ENCODE measurements at regions not wholly inside any gene's neighbourhood (a gene's known extent, or its start where the extent isn't known, plus 50 kb on each side); places are given as distances from the start of the nearest gene placed in this dataset.
"Not testable (repeated sequence)": the region's sequence is repeated elsewhere in the genome, so short reads cannot be mapped to it uniquely, and the experiment has no call there.

DNA sequence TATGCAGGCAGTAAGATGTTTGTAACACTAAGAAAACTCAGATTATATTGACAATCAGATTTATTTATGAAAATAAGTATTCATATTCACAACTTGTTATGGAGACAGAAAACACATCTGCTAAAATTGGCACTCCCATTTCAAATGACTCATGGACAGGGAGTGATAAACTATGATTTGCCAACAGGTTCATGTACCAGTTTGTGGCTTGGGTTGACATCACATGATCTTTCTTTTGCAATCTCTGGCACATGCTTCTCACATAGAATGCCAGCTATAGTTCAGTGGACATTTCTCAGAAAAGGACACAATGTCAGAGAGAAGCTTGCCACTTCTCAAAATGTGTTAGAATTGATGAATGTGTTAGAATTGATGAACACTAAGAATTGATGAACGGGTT, 663.2 kb upstream of the ANKRD30A start:
- CTCF ChIA-PET, result no interaction called here

GRCh38 chr10:36458437-36458836, 667.0 kb upstream of the ANKRD30A start:
- H3K4me3 Mint-ChIP-seq; H3K4me1 Mint-ChIP-seq; POLR2A ChIA-PET; H3K27ac Mint-ChIP-seq; H3K36me3 Mint-ChIP-seq (ENCODE audit: low read depth); CTCF ChIA-PET; DNase-seq; H3K27me3 Mint-ChIP-seq: not testable (repeated sequence)
- H3K9me3 Mint-ChIP-seq, result peaks cover 26% of the 10 kb centered on the region

More for the DNA sequence above, 663.2 kb upstream of the ANKRD30A start:
- no peaks in the 10 kb centered on the region for H3K4me1 Mint-ChIP-seq
- DNase-seq, result no peak
- peaks cover 22% of the 10 kb centered on the region for H3K9me3 Mint-ChIP-seq
- no peaks in the 10 kb centered on the region for H3K27me3 Mint-ChIP-seq
- H3K4me3 Mint-ChIP-seq, result no peak overlapping the region
- H3K27ac Mint-ChIP-seq, result no peak overlapping the region
- no peaks in the 10 kb centered on the region for H3K36me3 Mint-ChIP-seq (ENCODE audit: low read depth)
- POLR2A ChIA-PET, result no interaction called here

DNA sequence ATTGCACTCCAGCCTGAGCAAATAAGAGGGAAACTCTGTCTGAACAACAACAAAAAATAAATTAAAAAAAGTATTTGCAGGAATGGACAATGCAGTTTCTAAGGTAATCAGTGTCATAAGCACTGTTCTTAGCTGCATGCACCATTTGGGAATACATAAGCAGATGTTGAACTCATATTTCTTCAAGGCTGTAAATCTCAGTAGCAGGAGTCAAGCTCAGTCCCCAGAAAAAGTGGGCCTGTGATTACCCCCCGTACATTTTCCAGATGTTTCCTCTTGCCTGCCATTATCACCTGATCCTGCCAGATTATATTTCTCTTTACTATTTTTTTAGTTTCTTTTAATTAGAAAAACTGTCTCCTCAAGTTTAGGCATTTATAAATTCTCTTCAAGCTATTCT, 667.6 kb upstream of the ANKRD30A start:
- Mint-ChIP-seq H3K4me3 (no peak overlapping the region), H3K4me1 (no peaks in the 10 kb centered on the region), H3K9me3 (peaks cover 26% of the 10 kb centered on the region), H3K27ac (no peak overlapping the region), H3K27me3 (no peaks in the 10 kb centered on the region), H3K36me3 (ENCODE audit: low read depth) (no peaks in the 10 kb centered on the region)
- ChIA-PET POLR2A (no interaction called here), CTCF (no interaction called here)
- DNase-seq, result no peak

DNA sequence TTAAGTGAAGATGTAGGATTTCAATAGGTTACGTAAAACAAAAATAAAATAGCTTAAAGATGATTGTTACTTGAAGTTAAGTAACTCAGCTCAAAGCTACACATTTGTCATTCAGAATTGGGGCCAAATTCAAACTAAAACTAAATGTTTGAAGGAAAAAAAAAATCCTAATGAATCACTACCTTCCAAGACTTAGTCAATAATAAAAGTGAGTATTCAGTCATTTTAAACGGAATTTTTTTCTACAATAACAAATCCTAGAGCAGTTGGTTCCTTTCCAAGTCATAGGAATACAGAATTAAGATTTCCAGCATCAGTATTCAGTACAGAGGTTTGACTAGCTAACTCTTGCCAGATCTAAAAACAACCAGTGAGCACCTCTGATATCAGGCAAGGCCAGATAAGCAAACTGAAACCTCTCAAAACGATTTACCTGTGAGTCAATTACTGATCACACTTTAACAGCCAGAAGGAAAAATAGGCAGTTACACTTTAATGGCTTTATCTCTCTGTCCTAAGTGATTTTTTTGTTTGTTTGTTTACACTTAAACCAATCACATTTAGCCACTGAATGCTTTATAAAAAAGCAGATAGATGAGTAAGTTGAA, 669.8 kb upstream of the ANKRD30A start:
- POLR2A ChIA-PET, result no interaction called here
- H3K4me1 Mint-ChIP-seq, result no peaks in the 10 kb centered on the region
- peaks cover 26% of the 10 kb centered on the region for H3K9me3 Mint-ChIP-seq
- no peak overlapping the region for H3K4me3 Mint-ChIP-seq
- CTCF ChIA-PET, result no interaction called here
- DNase-seq, result no peak
- no peaks in the 10 kb centered on the region for H3K36me3 Mint-ChIP-seq (ENCODE audit: low read depth)
- no peak overlapping the region for H3K27ac Mint-ChIP-seq
- H3K27me3 Mint-ChIP-seq, result no peaks in the 10 kb centered on the region

DNA sequence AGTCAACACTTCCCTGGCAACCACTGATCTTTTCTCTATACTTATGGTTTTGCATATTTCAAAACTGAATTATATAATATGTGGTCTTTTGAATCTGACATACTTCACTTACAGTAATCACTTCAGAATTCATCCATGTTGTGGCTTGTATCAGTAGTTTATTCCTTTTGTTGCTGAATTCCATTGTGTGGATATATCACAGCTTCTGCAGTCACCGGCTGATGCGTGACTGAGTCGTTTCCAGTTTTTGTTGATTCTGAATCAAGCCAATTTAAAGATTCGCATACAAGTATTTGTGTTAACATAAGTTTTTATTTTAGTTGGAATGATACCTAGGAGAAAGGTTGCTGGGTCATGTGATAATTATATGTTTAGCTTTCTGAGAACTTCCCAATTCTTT, 672.5 kb upstream of the ANKRD30A start:
- peaks cover 26% of the 10 kb centered on the region for H3K9me3 Mint-ChIP-seq
- no peaks in the 10 kb centered on the region for H3K4me1 Mint-ChIP-seq
- CTCF ChIA-PET, result no interaction called here
- POLR2A ChIA-PET, result no interaction called here
- no peaks in the 10 kb centered on the region for H3K36me3 Mint-ChIP-seq (ENCODE audit: low read depth)
- H3K27me3 Mint-ChIP-seq, result no peaks in the 10 kb centered on the region
- no peak overlapping the region for H3K4me3 Mint-ChIP-seq
- H3K27ac Mint-ChIP-seq, result no peak overlapping the region
- no peak for DNase-seq

- Mint-ChIP-seq H3K4me1 (no peaks in the 10 kb centered on the region), H3K27me3 (no peaks in the 10 kb centered on the region), H3K36me3 (ENCODE audit: low read depth) (no peaks in the 10 kb centered on the region), H3K4me3 (no peak overlapping the region), H3K27ac (no peak overlapping the region), H3K9me3 (peaks cover 21% of the 10 kb centered on the region)
- no peak for DNase-seq
- POLR2A ChIA-PET, result no interaction called here
- CTCF ChIA-PET, result no interaction called here
Observed at GRCh38 chr10:36451391-36451970, 673.9 kb upstream of the ANKRD30A start.

GRCh38 chr10:36450380-36450779, 675.0 kb upstream of the ANKRD30A start:
- ChIA-PET POLR2A (no interaction called here), CTCF (no interaction called here)
- H3K27me3 Mint-ChIP-seq, result no peaks in the 10 kb centered on the region
- H3K9me3 Mint-ChIP-seq, result peaks cover 21% of the 10 kb centered on the region
- H3K27ac Mint-ChIP-seq, result no peak overlapping the region
- H3K4me3 Mint-ChIP-seq, result no peak overlapping the region
- DNase-seq, result no peak
- H3K4me1 Mint-ChIP-seq, result no peaks in the 10 kb centered on the region
- no peaks in the 10 kb centered on the region for H3K36me3 Mint-ChIP-seq (ENCODE audit: low read depth)

GRCh38 chr10:36448760-36449691, 676.4 kb upstream of the ANKRD30A start:
- ChIA-PET CTCF (no interaction called here), POLR2A (no interaction called here)
- Mint-ChIP-seq H3K9me3 (peaks cover 17% of the 10 kb centered on the region), H3K27me3 (no peaks in the 10 kb centered on the region), H3K36me3 (ENCODE audit: low read depth) (no peaks in the 10 kb centered on the region), H3K4me1 (no peaks in the 10 kb centered on the region), H3K4me3 (no peak overlapping the region), H3K27ac (no peak overlapping the region)
- no peak for DNase-seq

GRCh38 chr10:36446881-36447280, 678.5 kb upstream of the ANKRD30A start:
- POLR2A ChIA-PET, result no interaction called here
- Mint-ChIP-seq H3K9me3 (peaks cover 21% of the 10 kb centered on the region), H3K27me3 (no peaks in the 10 kb centered on the region)

GRCh38 chr10:36443233-36443632, 682.2 kb upstream of the ANKRD30A start:
- DNase-seq, result no peak
- Mint-ChIP-seq H3K4me3 (no peak overlapping the region), H3K4me1 (no peaks in the 10 kb centered on the region), H3K9me3 (peaks cover 14% of the 10 kb centered on the region), H3K36me3 (ENCODE audit: low read depth) (no peaks in the 10 kb centered on the region), H3K27me3 (no peaks in the 10 kb centered on the region), H3K27ac (no peak overlapping the region)
- ChIA-PET CTCF (no interaction called here), POLR2A (no interaction called here)

More at GRCh38 chr10:36446881-36447280, 678.5 kb upstream of the ANKRD30A start:
- DNase-seq, result no peak
- Mint-ChIP-seq H3K4me1 (no peaks in the 10 kb centered on the region), H3K27ac (no peak overlapping the region), H3K4me3 (no peak overlapping the region), H3K36me3 (ENCODE audit: low read depth) (no peaks in the 10 kb centered on the region)
- CTCF ChIA-PET, result no interaction called here

GRCh38 chr10:36441557-36441956, 683.8 kb upstream of the ANKRD30A start:
- CTCF ChIA-PET, result no interaction called here
- Mint-ChIP-seq H3K4me1 (no peaks in the 10 kb centered on the region), H3K27me3 (no peaks in the 10 kb centered on the region), H3K27ac (no peak overlapping the region), H3K36me3 (ENCODE audit: low read depth) (no peaks in the 10 kb centered on the region), H3K9me3 (peaks cover 18% of the 10 kb centered on the region), H3K4me3 (no peak overlapping the region)
- POLR2A ChIA-PET, result no interaction called here
- DNase-seq, result no peak

GRCh38 chr10:36440539-36440938, 684.9 kb upstream of the ANKRD30A start:
- no peak overlapping the region for H3K27ac Mint-ChIP-seq
- H3K36me3 Mint-ChIP-seq (ENCODE audit: low read depth), result no peaks in the 10 kb centered on the region
- POLR2A ChIA-PET, result no interaction called here
- H3K9me3 Mint-ChIP-seq, result peaks cover 18% of the 10 kb centered on the region
- no peak for DNase-seq
- CTCF ChIA-PET, result no interaction called here
- no peaks in the 10 kb centered on the region for H3K4me1 Mint-ChIP-seq
- H3K27me3 Mint-ChIP-seq, result no peaks in the 10 kb centered on the region
- no peak overlapping the region for H3K4me3 Mint-ChIP-seq

GRCh38 chr10:36437367-36437766, 688.0 kb upstream of the ANKRD30A start:
- Mint-ChIP-seq H3K36me3 (ENCODE audit: low read depth) (no peaks in the 10 kb centered on the region), H3K27me3 (no peaks in the 10 kb centered on the region), H3K4me3 (no peak overlapping the region), H3K4me1 (no peaks in the 10 kb centered on the region), H3K9me3 (peaks cover 14% of the 10 kb centered on the region), H3K27ac (no peak overlapping the region)
- CTCF ChIA-PET, result no interaction called here
- no peak for DNase-seq
- POLR2A ChIA-PET, result no interaction called here

All from activated CD4-positive, alpha-beta T cell treated with anti-CD3 and anti-CD28 coated beads, Interleukin-2, amount 10 ng/mL, durations not matched to agents 7 days and 5 days (primary cell).